ENCODE measurements at regions not wholly inside any gene's neighbourhood (a gene's known extent, or its start where the extent isn't known, plus 50 kb on each side); places are given as distances from the start of the nearest gene placed in this dataset.

GRCh38 chr18:67241299-67241698 is 275.2 kb downstream of the DSEL start:
- TF ChIP-seq CTCF (tag by site-specific recombination; IDR thresholded peaks at IDR 0.05) (no peak), HOXA7 (CRISPR knock-in tag; IDR thresholded peaks at IDR 0.05; ENCODE audit: borderline replicate concordance) (no peak), ZNF335 (tag by site-specific recombination; conservative IDR thresholded peaks at IDR 0.05) (no peak), KLF8 (tag by site-specific recombination; IDR thresholded peaks at IDR 0.05) (no peak), ZNF670 (tag by site-specific recombination; IDR thresholded peaks at IDR 0.05; ENCODE audit: low read depth) (no peak), ZBTB21 (tag by site-specific recombination; IDR thresholded peaks at IDR 0.05) (no peak), TCF7L2 (IDR thresholded peaks at IDR 0.05; ENCODE audit: borderline replicate concordance, low read depth, low read length) (no peak), ZNF138 (tag by site-specific recombination; IDR thresholded peaks at IDR 0.05; ENCODE audit: borderline replicate concordance) (no peak), GLI4 (tag by site-specific recombination; IDR thresholded peaks at IDR 0.05) (no peak), ZNF549 (tag by site-specific recombination; IDR thresholded peaks at IDR 0.05) (no peak), ZSCAN18 (tag by site-specific recombination; IDR thresholded peaks at IDR 0.05) (no peak)
- TF ChIP-seq, protein P1, sequence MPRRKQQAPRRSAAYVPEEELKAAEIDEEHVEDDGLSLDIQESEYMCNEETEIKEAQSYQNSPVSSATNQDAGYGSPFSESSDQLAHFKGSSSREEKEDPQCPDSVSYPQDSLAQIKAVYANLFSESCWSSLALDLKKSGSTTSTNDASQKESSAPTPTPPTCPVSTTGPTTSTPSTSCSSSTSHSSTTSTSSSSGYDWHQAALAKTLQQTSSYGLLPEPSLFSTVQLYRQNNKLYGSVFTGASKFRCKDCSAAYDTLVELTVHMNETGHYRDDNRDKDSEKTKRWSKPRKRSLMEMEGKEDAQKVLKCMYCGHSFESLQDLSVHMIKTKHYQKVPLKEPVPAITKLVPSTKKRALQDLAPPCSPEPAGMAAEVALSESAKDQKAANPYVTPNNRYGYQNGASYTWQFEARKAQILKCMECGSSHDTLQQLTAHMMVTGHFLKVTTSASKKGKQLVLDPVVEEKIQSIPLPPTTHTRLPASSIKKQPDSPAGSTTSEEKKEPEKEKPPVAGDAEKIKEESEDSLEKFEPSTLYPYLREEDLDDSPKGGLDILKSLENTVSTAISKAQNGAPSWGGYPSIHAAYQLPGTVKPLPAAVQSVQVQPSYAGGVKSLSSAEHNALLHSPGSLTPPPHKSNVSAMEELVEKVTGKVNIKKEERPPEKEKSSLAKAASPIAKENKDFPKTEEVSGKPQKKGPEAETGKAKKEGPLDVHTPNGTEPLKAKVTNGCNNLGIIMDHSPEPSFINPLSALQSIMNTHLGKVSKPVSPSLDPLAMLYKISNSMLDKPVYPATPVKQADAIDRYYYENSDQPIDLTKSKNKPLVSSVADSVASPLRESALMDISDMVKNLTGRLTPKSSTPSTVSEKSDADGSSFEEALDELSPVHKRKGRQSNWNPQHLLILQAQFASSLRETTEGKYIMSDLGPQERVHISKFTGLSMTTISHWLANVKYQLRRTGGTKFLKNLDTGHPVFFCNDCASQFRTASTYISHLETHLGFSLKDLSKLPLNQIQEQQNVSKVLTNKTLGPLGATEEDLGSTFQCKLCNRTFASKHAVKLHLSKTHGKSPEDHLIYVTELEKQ (tag by site-specific recombination; IDR thresholded peaks at IDR 0.05; ENCODE audit: borderline replicate concordance): no peak
